Uterus (tissue), 3 donors: ENCODE measurements at regions not wholly inside any gene's neighbourhood (a gene's known extent, or its start where the extent isn't known, plus 50 kb on each side); places are given as distances from the start of the nearest gene placed in this dataset.

ENCODE experiments used
- DNase-seq, 2 donors: peaks; one replicate each; pipeline ENCODE4 v3.0.0-alpha.2; 2019 to 2020
- H3K27ac ChIP-seq, 2 donors: fragments of 200-600 bp; sonication (generic); 1 replicate in 1 of 2; 2 replicates in 1 of 2; pipeline ENCODE4 v1.5.1; 2016 to 2018
- H3K27me3 ChIP-seq, 2 donors: fragments of 200-600 bp; sonication (generic); one replicate each; pipeline ENCODE4 v1.5.1; 2018 to 2019; ENCODE audit warnings: control low read depth in 1 of 2
- H3K36me3 ChIP-seq, 2 donors: fragments of 200-600 bp; sonication (generic); one replicate each; pipeline ENCODE4 v1.5.1; 2019; ENCODE audit warnings: control low read depth in 1 of 2
- H3K4me1 ChIP-seq, 2 donors: fragments of 200-600 bp; sonication (generic); one replicate each; pipeline ENCODE4 v1.5.1; 2018 to 2019; ENCODE audit warnings: control low read depth in 1 of 2
- H3K4me3 ChIP-seq, 2 donors: fragments of 200-600 bp; sonication (generic); 1 replicate in 1 of 2; 2 replicates in 1 of 2; pipeline ENCODE4 v1.5.1; 2018 to 2019; ENCODE audit warnings: mild to moderate bottlenecking in 1 of 2
- H3K9me3 ChIP-seq, 2 donors: fragments of 200-600 bp; sonication (generic); one replicate each; pipeline ENCODE4 v1.5.1; 2019; ENCODE audit warnings: control low read depth in 1 of 2
- CTCF ChIP-seq, 4 experiments: fragments of 200-600 bp in 2 of 4; fragments of 450-650 bp in 2 of 4; sonication (generic) in 2 of 4; IDR thresholded peaks; one replicate each; pipeline ENCODE4 v1.5.1; 2016 to 2019; ENCODE audit warnings: antibody characterized with exemption in 4 of 4, mild to moderate bottlenecking in 2 of 4, moderate library complexity in 1 of 4
- POLR2A ChIP-seq, 2 donors: fragments of 450-650 bp; IDR thresholded peaks; one replicate each; pipeline ENCODE4 v1.6.1; 2016; ENCODE audit warnings: antibody characterized with exemption in 2 of 2, mild to moderate bottlenecking in 1 of 2, moderate library complexity in 1 of 2
- intact Hi-C: fragments of 100-400 bp; cut with DNase I; formaldehyde crosslinking; loops from one replicate; pipeline ENCODE4 v1.15.1; 2023; ENCODE audit warnings: low total_unique reads
- donor health status: DM: yes; HTN: yes; CAD: no.

DNA sequence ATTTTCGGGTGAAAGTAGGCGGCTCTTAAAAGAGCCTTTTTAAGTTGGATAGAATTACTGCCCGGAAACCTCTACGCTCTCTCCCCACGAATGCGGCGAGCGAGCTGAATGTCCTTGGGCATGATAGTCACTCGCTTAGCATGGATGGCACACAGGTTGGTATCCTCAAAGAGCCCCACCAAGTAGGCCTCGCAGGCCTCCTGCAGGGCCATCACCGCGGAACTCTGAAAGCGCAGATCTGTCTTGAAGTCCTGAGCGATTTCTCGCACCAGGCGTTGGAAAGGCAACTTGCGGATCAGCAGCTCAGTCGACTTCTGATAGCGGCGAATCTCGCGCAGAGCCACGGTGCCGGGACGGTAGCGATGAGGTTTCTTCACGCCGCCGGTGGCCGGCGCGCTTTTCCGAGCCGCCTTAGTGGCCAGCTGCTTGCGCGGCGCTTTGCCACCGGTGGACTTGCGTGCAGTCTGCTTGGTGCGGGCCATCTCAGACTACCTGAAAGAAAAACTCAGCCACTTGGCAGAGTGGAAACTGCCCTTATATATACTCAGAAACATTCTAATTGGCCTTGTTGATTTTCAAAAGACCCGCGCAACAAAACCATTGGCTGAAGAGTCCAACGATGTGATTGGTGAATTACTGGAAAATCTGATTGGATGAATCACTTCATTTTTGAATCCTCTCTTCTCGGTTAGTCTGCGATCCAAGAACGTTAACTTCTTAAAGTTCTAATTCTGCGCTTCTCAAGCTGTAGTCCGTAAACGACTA is 93.9 kb upstream of the BTN3A2 start:
- intact Hi-C loops, result loop anchor here (10.0 kb wide), 1 partner anchor 46 kb away; a partner anchor contains a TSS
- TF ChIP-seq POLR2A (IDR thresholded peaks at IDR 0.05) (peak; percentile 38 to 51), CTCF (IDR thresholded peaks at IDR 0.05) (no peak)
- peaks cover 4 to 6% of the 10 kb centered on the region in 2 donors for H3K27me3 ChIP-seq
- H3K9me3 ChIP-seq, result no peaks in the 10 kb centered on the region
- peak overlapping the region; percentile 89 to 91 for H3K27ac ChIP-seq
- H3K4me1 ChIP-seq, result peaks cover 0 to 4% of the 10 kb centered on the region in 2 donors
- H3K36me3 ChIP-seq, result no peaks in the 10 kb centered on the region
- DNase-seq, result peak; percentile 49 to 79
- peak overlapping the region in 1 of 2 donors; percentile 38 for H3K4me3 ChIP-seq

- Histone ChIP-seq H3K4me3 (peak overlapping the region in 1 of 2 donors; percentile 38), H3K9me3 (no peaks in the 10 kb centered on the region), H3K27me3 (peaks cover 4 to 6% of the 10 kb centered on the region in 2 donors), H3K4me1 (peaks cover 0 to 4% of the 10 kb centered on the region in 2 donors), H3K36me3 (no peaks in the 10 kb centered on the region), H3K27ac (peak overlapping the region; percentile 89 to 91)
- TF ChIP-seq POLR2A (IDR thresholded peaks at IDR 0.05) (no peak), CTCF (IDR thresholded peaks at IDR 0.05) (no peak)
- intact Hi-C loops, result loop anchor here (10.0 kb wide), 1 partner anchor 47 kb away; a partner anchor contains a TSS
- no peak for DNase-seq
Observed at GRCh38 chr6:26271668-26272024, 93.4 kb upstream of the BTN3A2 start.

GRCh38 chr6:26272171-26272637 is 92.8 kb upstream of the BTN3A2 start:
- intact Hi-C loops, result loop anchor here (10.0 kb wide), 1 partner anchor 47 kb away; a partner anchor contains a TSS
- H3K4me3 ChIP-seq, result peak overlapping the region; percentile 35 to 38
- peak overlapping the region; percentile 89 to 91 for H3K27ac ChIP-seq
- no peaks in the 10 kb centered on the region for H3K36me3 ChIP-seq
- TF ChIP-seq POLR2A (IDR thresholded peaks at IDR 0.05) (no peak), CTCF (IDR thresholded peaks at IDR 0.05) (peak in 1 of 4 experiments; percentile 10)
- peaks cover 4 to 6% of the 10 kb centered on the region in 2 donors for H3K27me3 ChIP-seq
- no peaks in the 10 kb centered on the region for H3K9me3 ChIP-seq
- H3K4me1 ChIP-seq, result peaks cover 0 to 4% of the 10 kb centered on the region in 2 donors
- DNase-seq, result peak; percentile 50

GRCh38 chr6:26273673-26274588 is 91.1 kb upstream of the BTN3A2 start:
- no peaks in the 10 kb centered on the region for H3K9me3 ChIP-seq
- H3K4me1 ChIP-seq, result peaks cover 0 to 4% of the 10 kb centered on the region in 2 donors
- H3K4me3 ChIP-seq, result peak overlapping the region; percentile 35 to 42
- H3K36me3 ChIP-seq, result no peaks in the 10 kb centered on the region
- DNase-seq, result no peak
- H3K27ac ChIP-seq, result peak overlapping the region; percentile 89 to 91
- TF ChIP-seq CTCF (IDR thresholded peaks at IDR 0.05) (no peak), POLR2A (IDR thresholded peaks at IDR 0.05) (no peak)
- intact Hi-C loops, result loop anchor here (10.0 kb wide), 1 partner anchor 49 kb away; a partner anchor contains a TSS
- H3K27me3 ChIP-seq, result peaks cover 4 to 6% of the 10 kb centered on the region in 2 donors
